ENCODE measurements at regions not wholly inside any gene's neighbourhood (a gene's known extent, or its start where the extent isn't known, plus 50 kb on each side); places are given as distances from the start of the nearest gene placed in this dataset.
"Not testable (repeated sequence)": the region's sequence is repeated elsewhere in the genome, so short reads cannot be mapped to it uniquely, and the experiment has no call there.

GRCh38 chr7:118869141-118869540 lies 644.6 kb downstream of the ANKRD7 start:
- TF ChIP-seq, protein P1, sequence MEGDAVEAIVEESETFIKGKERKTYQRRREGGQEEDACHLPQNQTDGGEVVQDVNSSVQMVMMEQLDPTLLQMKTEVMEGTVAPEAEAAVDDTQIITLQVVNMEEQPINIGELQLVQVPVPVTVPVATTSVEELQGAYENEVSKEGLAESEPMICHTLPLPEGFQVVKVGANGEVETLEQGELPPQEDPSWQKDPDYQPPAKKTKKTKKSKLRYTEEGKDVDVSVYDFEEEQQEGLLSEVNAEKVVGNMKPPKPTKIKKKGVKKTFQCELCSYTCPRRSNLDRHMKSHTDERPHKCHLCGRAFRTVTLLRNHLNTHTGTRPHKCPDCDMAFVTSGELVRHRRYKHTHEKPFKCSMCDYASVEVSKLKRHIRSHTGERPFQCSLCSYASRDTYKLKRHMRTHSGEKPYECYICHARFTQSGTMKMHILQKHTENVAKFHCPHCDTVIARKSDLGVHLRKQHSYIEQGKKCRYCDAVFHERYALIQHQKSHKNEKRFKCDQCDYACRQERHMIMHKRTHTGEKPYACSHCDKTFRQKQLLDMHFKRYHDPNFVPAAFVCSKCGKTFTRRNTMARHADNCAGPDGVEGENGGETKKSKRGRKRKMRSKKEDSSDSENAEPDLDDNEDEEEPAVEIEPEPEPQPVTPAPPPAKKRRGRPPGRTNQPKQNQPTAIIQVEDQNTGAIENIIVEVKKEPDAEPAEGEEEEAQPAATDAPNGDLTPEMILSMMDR (conservative IDR thresholded peaks at IDR 0.05) = not testable (repeated sequence)
- TF ChIP-seq EZH2 (IDR thresholded peaks at IDR 0.05; ENCODE audit: low read depth) = not testable (repeated sequence)
